Adipocyte (in vitro differentiated cells): ENCODE measurements at regions not wholly inside any gene's neighbourhood (a gene's known extent, or its start where the extent isn't known, plus 50 kb on each side); places are given as distances from the start of the nearest gene placed in this dataset.

ENCODE experiments used
- DNase-seq: peaks from one replicate; pipeline ENCODE4 v3.0.0-alpha.2; 2015; ENCODE audit warnings: low read depth
- H3K27me3 ChIP-seq: replicated peaks from 2 replicates; pipeline ENCODE4 v1.7.0; 2013; ENCODE audit warnings: mild to moderate bottlenecking, low read length, moderate library complexity; ENCODE audit not compliant: control insufficient read depth, insufficient read depth
- H3K36me3 ChIP-seq: 2 replicates; pipeline ENCODE4 v1.7.0; 2013; ENCODE audit warnings: low read length, mild to moderate bottlenecking, moderate library complexity; ENCODE audit not compliant: control insufficient read depth, insufficient read depth, severe bottlenecking
- H3K4me1 ChIP-seq: 2 replicates; pipeline ENCODE4 v1.7.0; 2013; ENCODE audit warnings: mild to moderate bottlenecking, low read length, moderate library complexity; ENCODE audit not compliant: control insufficient read depth, insufficient read depth
- H3K4me3 ChIP-seq: 2 replicates; pipeline ENCODE4 v1.7.0; 2013; ENCODE audit warnings: mild to moderate bottlenecking, low read length, moderate library complexity
- H3K9ac ChIP-seq: 2 replicates; pipeline ENCODE4 v1.7.0; 2013; ENCODE audit warnings: mild to moderate bottlenecking, low read length, moderate library complexity
- H3K9me3 ChIP-seq: 2 replicates; pipeline ENCODE4 v1.7.0; 2013; ENCODE audit warnings: mild to moderate bottlenecking, low read length, moderate library complexity; ENCODE audit not compliant: control insufficient read depth

DNA sequence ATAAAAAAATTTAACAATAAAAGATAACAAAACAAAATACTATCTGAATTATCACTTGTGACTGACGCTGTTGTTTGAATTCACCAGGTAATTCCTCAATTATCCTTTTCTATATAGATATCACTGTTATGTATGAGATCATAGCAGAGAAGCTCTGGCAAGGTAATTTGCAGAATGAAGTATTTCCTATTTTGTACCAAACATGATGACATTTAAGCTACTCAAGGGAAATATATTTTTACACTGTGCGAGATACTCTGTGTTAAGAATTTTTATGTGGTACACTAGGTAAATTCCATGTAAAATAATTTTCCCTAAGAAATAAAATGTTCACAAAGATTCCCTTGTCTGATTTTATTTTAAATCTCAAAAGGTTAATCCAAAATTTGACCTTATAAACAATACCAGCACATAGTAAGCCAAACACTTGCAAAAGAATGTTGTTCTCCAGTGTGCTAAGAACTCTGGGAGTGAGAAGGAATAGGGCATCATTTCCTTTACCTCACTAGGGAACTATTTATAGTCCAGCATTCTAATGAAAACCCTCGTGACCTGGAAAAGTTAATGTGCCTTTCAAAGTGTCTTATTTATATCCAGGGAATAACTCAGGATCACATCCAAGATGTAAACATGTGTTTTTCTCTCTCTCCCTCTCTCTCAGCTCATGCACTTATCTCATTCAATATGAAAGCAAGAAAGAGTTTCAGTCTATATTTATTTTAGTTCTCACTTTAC is 115.2 kb upstream of the RAP1B start:
- H3K27me3 ChIP-seq, result no peaks in the 10 kb centered on the region
- H3K9ac ChIP-seq, result no peak overlapping the region
- H3K9me3 ChIP-seq, result no peaks in the 10 kb centered on the region
- H3K4me1 ChIP-seq, result peaks cover 25% of the 10 kb centered on the region
- DNase-seq, result peak; percentile 58
- H3K4me3 ChIP-seq, result no peak overlapping the region
- no peaks in the 10 kb centered on the region for H3K36me3 ChIP-seq

DNA sequence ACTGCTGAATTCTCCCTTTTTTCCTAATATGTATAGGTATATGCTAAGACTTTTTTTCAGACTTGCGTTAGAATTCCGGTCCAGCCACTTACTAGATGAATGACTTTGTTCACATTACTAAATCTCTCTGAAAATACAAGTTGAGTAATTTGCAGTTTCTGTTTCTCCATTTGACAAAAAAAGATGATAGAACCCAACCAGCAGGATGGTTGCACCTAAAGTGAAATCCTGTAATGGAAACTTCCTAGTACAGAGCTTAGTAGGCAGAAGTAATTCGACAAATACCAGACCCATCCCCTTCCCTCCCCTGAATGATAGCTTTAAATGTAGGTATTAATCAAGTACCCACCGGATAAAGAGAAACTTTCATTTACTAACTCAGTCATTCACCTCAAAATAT is 113.6 kb upstream of the RAP1B start:
- Histone ChIP-seq H3K9ac (no peak overlapping the region), H3K4me1 (peaks cover 25% of the 10 kb centered on the region), H3K4me3 (no peak overlapping the region), H3K9me3 (no peaks in the 10 kb centered on the region), H3K36me3 (no peaks in the 10 kb centered on the region), H3K27me3 (no peaks in the 10 kb centered on the region)
- DNase-seq, result no peak

DNA sequence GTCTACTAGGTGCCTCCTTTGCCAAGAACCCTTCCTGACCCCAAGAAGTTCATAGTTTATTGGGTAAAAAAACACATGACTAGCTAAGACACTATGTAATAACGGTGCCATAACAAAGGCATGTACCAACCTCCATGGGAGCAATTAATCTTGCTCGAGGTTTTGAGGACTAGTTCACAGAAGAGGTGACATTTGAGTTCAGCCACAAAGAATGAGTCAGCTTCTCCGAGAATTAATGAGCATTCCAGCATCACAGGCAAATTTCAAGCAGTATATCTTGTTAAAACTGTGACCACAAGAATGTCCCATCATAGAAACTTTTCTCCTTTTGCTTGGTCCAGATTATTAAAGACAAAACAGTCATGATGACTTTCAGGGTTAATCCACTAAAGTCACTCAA is 113.0 kb upstream of the RAP1B start:
- no peak overlapping the region for H3K9ac ChIP-seq
- peak; percentile 48 for DNase-seq
- H3K9me3 ChIP-seq, result no peaks in the 10 kb centered on the region

DNA sequence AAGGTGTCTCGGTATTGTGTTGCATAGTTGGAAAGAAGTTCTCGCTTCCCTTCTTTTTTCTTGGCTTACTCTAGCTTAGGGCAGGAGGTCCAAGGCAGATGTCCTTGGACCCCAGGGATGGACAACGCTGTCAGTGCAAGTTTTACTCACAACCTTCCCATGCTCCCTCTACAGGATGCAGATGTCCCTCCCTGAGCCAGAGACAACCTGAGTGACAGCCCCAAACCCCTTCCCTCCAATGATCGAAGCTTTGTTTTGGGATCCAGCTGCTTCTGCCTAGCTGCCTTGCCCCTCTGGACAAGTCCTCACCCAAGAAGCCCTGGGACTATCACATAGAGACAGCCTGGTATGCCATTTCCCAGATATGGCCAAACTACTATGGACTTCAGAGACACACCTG is 112.0 kb upstream of the RAP1B start:
- DNase-seq, result no peak
- H3K9ac ChIP-seq, result no peak overlapping the region
- H3K4me1 ChIP-seq, result peaks cover 25% of the 10 kb centered on the region
- H3K36me3 ChIP-seq, result no peaks in the 10 kb centered on the region
- no peaks in the 10 kb centered on the region for H3K27me3 ChIP-seq
- no peak overlapping the region for H3K4me3 ChIP-seq
- H3K9me3 ChIP-seq, result no peaks in the 10 kb centered on the region

More for the DNA sequence above, 113.0 kb upstream of the RAP1B start:
- H3K27me3 ChIP-seq, result no peaks in the 10 kb centered on the region
- H3K4me1 ChIP-seq, result peaks cover 25% of the 10 kb centered on the region
- H3K4me3 ChIP-seq, result no peak overlapping the region
- H3K36me3 ChIP-seq, result no peaks in the 10 kb centered on the region

DNA sequence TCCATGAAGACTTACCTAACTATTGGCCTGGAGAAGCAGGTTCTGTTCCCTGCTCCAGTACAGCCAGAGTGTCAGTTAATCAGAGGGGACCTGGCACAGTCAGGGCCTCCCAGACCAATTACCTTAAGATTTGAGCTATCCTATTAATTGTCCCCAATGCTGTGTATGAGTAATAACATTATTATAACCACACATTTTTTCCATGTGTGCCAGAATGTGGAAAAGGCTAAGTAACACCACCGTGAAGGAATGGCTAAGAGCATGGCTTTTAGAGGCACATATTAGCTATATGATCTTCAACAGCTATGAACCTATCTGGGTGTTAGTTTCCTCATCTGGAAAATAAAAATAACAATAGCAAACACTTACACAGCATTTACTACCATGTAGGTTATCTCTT is 111.1 kb upstream of the RAP1B start:
- Histone ChIP-seq H3K27me3 (no peaks in the 10 kb centered on the region), H3K9me3 (no peaks in the 10 kb centered on the region), H3K36me3 (no peaks in the 10 kb centered on the region), H3K4me3 (no peak overlapping the region), H3K9ac (no peak overlapping the region), H3K4me1 (peaks cover 25% of the 10 kb centered on the region)
- DNase-seq, result no peak

DNA sequence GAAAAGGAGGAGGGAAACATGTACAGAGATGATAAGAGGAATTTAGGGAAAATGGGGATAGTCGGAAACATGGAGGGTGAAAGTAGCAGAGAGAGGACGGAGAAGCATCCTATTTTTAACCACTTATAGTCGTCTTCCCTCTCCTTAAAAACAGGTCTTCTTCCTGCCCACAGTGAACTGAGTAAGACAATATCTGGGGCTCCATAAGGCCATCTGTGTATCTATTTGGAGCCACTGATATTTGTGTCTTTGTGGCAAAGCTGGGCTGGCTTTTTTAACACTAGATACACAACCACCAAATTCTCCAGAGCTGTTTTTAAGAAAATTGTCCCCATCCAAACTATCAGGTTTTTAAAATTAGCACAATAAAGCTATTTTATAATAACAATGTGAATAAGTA is 109.5 kb upstream of the RAP1B start:
- no peaks in the 10 kb centered on the region for H3K27me3 ChIP-seq
- no peak for DNase-seq

DNA sequence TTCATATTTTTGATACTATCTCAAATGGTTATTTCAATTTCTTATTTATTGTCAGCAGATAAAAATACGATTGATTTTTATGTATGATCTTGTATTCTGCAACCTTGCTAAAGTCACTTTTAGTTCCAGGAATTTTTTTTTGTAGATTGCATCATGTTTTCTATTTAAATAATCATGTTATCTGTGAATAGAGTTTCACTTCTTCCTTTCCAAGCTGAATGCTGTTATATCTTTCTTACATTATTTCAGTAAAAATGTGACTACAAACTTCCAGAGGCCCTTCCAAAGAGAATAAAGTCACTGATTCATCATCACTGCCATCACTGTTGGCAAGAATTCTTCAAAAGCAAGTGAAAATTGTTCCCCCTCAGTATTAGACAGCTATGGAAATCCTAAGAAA is 104.7 kb upstream of the RAP1B start:
- no peaks in the 10 kb centered on the region for H3K9me3 ChIP-seq
- no peak overlapping the region for H3K4me3 ChIP-seq
- H3K27me3 ChIP-seq, result no peaks in the 10 kb centered on the region
- DNase-seq, result peak; percentile 24
- peaks cover 5% of the 10 kb centered on the region for H3K4me1 ChIP-seq
- H3K9ac ChIP-seq, result no peak overlapping the region
- H3K36me3 ChIP-seq, result no peaks in the 10 kb centered on the region

More for the DNA sequence above, 109.5 kb upstream of the RAP1B start:
- Histone ChIP-seq H3K36me3 (no peaks in the 10 kb centered on the region), H3K4me3 (no peak overlapping the region), H3K9ac (no peak overlapping the region), H3K4me1 (peaks cover 13% of the 10 kb centered on the region), H3K9me3 (no peaks in the 10 kb centered on the region)

DNA sequence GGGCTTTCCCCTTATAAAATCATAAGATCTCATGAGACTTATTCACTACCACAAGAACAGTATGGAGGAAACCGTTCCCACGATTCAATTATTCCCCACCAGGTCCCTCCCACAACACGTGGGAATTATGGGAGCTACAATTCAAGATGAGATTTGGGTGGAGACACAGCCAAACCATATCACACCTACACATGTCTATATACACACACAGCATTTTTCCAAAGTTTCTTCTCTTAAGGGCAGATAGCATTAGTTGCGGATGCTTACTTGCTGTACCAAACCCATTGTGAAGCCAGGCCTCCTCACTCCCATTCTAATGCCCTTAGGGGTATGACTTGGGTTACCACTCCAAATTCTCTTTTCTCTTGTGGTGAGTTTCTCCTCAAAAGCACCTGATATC is 104.1 kb upstream of the RAP1B start:
- Histone ChIP-seq H3K27me3 (no peaks in the 10 kb centered on the region), H3K9me3 (no peaks in the 10 kb centered on the region), H3K9ac (no peak overlapping the region), H3K4me1 (peaks cover 8% of the 10 kb centered on the region), H3K36me3 (no peaks in the 10 kb centered on the region), H3K4me3 (no peak overlapping the region)
- DNase-seq, result no peak

DNA sequence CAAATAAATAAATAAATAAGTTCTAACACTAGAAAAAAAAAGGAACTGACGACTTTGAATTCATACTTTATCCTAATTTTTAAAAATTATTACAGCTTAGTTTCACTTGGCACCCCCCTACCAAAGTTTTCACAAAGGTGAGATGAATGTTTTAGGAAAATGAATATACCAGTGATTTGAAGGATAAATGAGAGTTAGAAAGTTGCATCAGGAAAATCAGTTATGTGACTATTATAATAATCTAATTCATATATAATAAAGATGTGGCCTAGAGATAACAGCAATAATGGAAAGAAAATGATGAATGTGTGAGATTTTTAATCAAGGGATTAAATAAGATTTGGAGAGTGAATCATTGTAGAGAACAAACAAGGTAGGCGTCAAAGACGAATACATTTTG is 103.0 kb upstream of the RAP1B start:
- Histone ChIP-seq H3K4me3 (no peak overlapping the region), H3K36me3 (no peaks in the 10 kb centered on the region), H3K27me3 (no peaks in the 10 kb centered on the region), H3K9ac (no peak overlapping the region), H3K4me1 (peaks cover 8% of the 10 kb centered on the region), H3K9me3 (no peaks in the 10 kb centered on the region)
- no peak for DNase-seq

DNA sequence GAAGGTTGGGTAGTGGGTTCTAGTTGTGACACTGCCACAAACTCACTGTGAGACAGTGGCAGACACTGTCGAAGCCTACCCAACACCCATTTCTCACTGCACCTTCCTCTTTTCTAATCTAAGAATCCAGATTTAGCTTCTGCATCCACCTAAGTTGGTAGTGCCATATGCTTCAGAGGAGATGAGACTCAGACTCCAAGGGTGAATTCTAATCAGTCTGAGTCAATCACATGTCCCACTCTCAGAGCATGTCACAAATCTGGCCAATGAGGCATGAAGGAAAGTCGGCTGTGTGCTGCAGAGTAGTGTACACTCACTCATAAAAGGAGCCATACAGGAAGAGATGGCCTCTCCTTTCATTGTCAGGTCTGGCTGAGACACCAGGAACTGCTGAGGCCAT is 102.1 kb upstream of the RAP1B start:
- Histone ChIP-seq H3K9ac (no peak overlapping the region), H3K27me3 (no peaks in the 10 kb centered on the region), H3K9me3 (no peaks in the 10 kb centered on the region), H3K36me3 (no peaks in the 10 kb centered on the region), H3K4me3 (no peak overlapping the region), H3K4me1 (peaks cover 8% of the 10 kb centered on the region)
- no peak for DNase-seq

DNA sequence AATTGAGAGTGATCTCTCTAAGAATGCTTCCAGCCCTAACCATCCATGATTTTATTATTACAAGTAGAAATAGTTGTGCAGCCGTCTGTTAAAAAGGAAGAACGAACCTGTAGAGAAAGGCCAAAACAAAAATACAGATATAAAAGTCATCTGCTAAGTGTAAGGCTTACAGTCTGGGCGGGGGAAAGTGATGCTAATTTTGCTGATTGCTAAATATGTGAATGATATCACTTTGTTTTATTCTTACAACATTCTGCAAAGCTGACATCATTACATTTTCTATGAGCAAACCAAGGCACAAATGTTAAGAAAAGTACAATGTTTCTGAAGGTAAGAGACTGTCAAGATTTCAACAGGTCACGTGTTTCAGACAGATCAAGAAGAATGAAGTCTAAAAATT is 101.5 kb upstream of the RAP1B start:
- Histone ChIP-seq H3K4me1 (peaks cover 8% of the 10 kb centered on the region), H3K9ac (no peak overlapping the region), H3K9me3 (no peaks in the 10 kb centered on the region), H3K27me3 (no peaks in the 10 kb centered on the region), H3K36me3 (no peaks in the 10 kb centered on the region), H3K4me3 (no peak overlapping the region)
- DNase-seq, result no peak

DNA sequence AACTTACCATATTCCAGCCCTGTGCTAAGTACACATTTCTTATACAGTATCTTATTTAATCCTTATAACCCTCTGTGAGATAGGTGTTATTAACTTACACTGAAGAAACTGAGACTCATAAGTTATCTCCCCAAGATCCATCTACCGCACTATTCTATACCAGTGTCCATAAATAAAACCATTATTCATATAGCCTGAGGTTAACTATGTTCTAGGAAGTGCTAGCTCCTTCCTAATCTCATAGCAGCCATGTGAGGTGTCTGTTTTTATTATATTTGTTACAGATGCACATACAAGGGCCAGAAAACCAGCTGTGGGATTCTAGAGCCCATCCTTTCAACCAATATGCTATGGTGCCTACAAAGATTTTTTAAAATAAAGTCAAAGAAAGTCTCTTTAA is 100.3 kb upstream of the RAP1B start:
- DNase-seq, result peak; percentile 23
- Histone ChIP-seq H3K4me3 (no peak overlapping the region), H3K9ac (no peak overlapping the region), H3K36me3 (no peaks in the 10 kb centered on the region), H3K9me3 (no peaks in the 10 kb centered on the region), H3K27me3 (no peaks in the 10 kb centered on the region), H3K4me1 (peaks cover 8% of the 10 kb centered on the region)
